Anterior cingulate cortex (tissue), 58 donors: ENCODE measurements at regions not wholly inside any gene's neighbourhood (a gene's known extent, or its start where the extent isn't known, plus 50 kb on each side); places are given as distances from the start of the nearest gene placed in this dataset.
"Not testable (repeated sequence)": the region's sequence is repeated elsewhere in the genome, so short reads cannot be mapped to it uniquely, and the experiment has no call there.

Experiments used
- DNase-seq, 58 donors: peaks; one replicate each; lab custom pipeline; 2025; lab: John Stamatoyannopoulos, UW

DNA sequence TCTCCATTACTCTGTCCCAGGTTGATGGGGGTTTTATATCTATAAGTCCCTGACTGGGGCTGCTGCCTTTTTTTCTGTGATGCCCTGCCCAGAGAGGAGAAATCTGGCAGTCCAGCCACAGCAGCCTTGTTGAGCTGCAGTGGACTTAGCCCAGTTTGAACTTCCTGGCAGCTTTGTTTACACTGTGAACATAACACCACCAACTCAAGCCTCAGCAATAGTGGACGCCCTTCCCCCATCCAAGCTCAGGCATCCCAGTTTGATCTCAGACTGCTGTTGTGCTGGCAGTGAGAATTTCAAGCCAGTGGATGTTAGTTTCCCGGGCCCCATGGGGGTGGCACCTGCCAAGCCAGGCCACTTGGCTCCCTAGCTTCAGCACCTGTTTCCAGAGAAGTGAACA lies 298.5 kb upstream of the KDM5D start:
- DNase-seq: no peak

DNA sequence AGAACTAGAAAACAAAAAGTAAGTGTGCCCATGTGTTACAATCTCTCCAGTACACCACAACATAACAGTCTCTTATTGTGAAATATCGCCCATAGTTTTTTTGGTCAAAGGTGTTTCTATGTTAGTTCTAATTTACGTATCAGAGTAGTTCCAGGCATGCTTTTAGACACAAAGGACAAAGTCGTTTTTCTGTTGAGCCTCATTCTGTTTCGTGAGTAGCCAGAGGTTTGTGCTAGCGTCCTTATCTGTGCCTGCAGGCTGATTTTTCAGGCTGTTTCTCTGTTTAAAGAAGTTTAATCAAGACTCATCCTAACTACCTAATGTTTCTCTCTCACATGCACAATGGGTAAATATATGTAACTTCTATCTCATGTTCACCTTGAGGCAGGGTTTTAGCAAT lies 281.1 kb upstream of the KDM5D start:
- DNase-seq: no peak

DNA sequence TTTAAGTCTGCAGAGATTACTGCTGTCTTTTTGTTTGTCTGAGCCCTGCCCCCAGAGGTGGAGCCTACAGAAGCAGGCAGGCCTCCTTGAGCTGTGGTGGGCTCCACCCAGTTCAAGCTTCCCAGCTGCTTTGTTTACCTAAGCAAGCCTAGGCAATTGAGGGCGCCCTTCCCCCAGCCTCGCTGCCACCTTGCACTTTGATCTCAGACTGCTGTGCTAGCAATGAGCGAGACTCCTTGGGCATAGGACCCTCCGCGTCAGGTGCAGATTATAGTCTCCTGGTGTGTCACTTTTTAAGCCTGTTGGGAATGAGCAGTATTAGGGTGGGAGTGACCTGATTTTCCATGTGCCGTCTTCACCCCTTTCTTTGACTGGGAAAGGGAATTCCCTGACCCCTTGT lies 248.9 kb upstream of the KDM5D start:
- DNase-seq: not testable (repeated sequence)

DNA sequence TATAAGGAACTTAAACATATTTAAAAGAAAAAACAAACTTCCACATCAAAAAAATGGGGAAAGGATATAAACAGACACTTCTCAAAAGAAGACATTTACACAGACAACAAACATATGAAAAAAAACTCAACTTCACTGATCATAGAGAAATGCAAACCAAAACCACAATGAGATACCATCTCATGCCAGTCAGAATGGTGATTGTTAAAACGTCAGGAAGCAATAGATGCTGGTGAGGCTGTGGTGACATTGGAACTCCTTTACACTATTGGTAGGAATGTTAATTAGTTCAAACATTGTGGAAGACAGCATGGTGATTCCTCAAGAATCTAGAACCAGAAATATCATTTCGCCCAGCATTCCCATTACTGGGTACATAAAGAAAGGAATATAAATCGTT lies 228.5 kb upstream of the KDM5D start:
- no peak for DNase-seq

DNA sequence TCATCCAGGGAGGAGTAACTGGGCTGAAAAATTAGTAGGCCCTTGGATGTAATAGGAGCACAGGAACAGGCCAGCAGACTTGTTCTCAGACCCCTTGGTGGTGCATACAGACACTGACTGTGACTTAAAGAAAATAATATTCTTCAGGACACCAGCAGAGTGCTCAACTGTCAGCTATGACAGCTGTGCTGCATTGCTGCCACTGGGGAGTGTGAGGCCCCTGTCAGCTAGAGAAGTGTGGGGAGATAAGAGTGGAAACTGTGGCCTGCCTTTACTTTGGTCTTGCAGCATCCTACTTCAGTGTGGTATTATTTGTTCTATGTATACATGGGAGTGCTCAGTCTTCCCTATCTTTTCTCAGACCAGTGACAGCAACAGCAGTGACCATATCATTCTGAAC lies 203.2 kb upstream of the KDM5D start:
- no peak for DNase-seq

DNA sequence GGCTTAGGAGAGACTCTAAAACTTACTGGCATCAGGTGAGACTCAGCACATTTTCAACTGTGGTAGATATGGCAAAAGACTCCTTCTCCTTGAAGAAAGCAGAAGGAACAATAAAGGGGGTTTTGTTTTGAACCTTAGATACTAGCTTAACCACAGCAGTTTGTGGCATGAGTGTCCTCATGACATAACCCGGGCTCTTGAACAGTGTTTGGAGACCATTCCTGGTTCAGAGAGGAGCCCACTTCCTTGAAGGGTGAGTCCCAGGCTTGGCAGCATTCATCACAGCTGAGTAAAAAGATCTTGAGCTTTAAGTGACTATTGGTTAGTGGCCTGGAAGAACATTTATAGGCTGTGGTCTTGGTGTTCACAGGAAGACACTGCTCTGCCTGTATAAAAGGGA lies 154.5 kb upstream of the KDM5D start:
- no peak for DNase-seq

DNA sequence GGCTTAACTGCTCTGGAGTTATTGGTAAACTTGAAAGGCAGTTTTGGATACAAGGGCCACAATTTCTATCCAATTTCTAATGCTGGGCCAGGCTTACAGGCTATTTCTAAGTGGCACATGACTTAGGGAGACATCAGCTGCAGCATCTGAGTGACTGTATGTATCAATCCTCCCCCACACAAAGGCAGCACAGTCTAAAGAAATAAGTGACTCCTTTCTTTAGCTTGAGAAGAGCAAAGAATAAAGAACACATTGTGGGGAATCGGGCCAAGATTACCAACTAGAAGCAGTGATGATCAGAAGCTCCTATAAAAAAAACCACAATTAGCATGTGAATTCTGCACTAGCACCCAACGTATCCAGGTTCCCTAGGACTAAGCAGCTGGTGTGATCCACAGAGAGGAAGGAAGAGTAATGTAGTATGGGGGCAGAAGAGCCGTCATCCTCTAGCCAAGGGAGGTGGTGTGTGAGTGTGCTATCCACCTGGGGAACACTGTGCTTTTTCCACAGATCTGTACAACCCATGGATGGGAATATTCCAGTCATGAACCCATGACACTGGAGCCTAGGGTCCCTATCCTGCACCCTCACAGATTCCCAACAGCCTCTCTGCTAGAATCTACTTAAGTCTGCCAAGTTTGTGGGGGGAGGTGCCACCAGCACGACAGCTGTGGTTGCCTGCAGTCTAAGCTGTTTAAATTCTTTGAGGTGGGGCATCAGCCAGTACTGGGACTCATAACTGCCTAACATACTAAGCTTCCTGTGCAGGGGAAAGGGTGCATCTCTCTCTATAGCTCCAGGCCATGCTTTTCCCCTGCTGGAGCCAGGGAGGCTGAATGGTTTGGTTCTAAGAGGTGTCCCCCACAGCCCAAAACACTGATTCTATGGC lies 147.8 kb upstream of the KDM5D start:
- peak in 25 of 58 donors; percentile 0 to 48 (median 1) for DNase-seq

DNA sequence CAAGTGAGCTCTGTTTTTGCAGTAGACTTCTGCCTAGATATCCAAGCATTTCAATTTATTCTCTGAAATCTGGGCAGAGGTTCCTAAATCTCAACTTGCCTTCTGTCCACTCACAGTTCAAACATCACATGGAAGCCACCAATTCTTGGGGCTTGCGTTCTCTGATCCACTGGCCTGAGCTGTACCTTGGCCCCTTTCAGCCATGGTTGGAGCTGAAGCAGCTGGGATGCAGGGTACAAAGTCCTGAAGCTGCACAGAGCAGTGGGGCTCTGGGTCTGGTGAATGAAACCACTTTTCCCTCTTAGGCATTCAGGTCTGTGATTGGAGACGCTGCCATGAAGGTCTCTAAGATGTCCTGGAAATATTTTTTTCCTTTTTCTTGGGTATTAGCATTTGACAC lies 137.6 kb upstream of the KDM5D start:
- no peak for DNase-seq

DNA sequence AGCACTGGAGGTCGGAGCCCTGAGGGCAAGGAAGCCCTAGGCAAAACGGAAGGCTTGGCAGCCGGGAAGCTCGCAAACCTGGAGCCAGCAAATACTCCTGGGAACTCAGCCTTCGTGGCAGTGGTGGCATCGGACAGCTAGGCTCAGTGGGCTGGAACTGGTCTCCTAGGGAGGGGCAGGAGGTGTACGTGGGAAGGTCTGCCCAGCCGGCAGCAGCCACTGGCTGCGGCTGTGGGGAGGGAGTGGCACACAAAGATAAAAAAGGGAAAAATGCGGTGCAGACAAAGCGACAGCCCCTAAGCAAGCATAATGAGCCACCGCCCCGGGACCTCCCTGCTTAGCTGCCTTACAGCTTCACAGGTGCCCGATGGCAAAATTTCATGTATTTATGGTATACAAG lies 125.2 kb upstream of the KDM5D start:
- DNase-seq: no peak

DNA sequence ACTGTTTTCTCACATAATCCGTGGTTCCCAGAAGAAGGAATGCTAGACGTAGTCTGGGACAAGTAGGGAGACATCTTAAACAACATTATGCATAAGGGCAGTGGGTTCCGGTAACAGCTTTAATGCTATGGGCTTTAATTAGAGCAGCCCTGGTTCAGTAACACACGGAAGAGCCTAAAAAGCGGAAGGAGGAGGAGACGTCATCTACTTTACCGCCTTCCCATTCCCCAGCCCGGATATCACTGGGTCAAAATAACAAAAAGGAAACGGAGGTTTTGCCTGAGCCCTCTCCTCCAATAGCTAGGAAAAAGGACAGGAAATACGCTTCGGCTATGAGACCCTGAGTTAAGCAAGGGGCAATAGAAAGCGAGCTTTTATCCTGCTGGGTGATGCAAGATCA lies 124.8 kb upstream of the KDM5D start:
- DNase-seq: no peak

DNA sequence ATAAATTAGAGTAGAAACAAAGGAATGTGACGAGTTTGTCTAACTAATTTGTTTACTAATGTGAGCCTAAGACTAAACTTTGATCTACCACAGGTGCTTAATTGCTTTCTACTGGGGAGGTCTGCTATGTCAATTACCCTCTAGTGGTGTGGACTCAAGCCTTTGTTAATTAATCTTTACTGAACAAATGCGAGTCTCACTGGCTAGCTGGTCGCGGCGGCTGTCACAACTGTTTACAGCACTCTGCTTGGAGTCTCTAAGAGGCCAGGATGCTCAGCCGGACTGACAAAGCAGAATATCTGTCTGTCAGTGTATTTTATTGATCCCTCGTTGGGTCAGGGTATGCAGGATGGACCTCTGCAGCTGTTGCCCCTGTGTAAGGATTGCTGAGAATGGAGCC lies 124.1 kb upstream of the KDM5D start:
- no peak for DNase-seq

DNA sequence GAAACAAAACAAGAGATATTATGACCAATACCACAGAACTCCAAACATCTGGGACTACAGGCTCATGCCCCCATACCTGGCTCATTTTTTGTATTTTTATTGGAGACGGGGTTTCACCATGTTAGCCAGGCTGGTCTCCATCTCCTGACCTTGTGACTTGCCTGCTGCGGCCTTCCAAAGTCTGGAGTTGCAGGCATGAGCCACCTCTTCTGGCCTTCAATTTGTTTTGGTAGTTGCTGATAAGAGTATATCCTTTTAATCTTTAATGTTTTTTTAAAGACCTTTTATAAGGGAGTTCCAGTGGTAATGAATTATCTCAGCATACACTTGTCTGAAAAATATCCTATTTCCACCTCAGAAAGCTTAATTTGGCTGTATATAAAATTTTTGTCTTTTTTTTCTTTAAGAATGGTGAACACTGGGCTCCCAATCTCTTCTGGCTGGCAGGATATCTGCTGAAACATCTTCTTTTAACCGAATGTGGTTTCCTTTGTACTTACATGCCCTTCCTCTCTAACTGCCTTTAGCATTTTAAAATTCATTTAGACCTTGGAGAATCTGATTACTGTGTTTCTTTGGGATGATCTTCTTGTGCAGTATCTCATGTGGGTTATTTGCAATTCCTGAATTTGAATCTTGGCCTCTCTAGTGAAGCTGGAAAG lies 112.1 kb upstream of the KDM5D start:
- DNase-seq: no peak

DNA sequence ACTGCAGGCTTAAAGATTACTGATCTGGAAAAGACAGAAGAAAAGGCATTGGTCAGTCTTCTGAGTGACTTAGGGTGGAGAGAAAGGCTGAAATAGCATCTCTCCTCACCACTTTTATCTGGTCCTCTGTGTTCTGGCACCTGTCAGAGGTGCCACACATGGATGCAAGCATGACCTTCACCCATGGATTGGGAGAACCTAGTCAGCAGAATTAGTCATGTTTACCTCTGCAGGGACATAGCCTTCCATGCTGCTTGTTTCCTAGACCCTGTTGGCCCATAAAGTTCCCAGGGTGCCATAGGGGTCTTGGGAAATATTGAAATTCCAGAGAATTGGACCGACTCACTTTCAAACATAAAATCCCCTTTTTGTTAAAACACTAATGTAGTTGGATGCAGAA lies 98.4 kb upstream of the KDM5D start:
- no peak for DNase-seq

DNA sequence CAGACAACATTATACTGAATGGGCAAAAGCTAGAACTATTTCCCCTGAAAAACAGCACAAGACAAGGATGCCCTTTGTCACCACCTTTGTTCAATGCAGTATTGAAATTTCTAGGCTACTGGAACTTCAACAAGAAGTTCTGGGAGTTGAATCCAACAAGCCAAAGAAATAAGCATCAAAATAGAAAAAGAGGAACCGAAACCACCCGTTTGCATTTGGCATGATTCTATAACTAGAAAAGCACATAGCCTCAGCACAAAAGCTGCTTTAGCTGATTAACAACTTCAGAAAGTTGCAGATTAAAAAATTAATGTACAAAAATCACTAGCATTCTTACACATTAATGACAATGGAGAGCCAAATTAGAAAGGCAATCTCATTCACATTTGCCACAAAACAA lies 79.6 kb upstream of the KDM5D start:
- no peak for DNase-seq

DNA sequence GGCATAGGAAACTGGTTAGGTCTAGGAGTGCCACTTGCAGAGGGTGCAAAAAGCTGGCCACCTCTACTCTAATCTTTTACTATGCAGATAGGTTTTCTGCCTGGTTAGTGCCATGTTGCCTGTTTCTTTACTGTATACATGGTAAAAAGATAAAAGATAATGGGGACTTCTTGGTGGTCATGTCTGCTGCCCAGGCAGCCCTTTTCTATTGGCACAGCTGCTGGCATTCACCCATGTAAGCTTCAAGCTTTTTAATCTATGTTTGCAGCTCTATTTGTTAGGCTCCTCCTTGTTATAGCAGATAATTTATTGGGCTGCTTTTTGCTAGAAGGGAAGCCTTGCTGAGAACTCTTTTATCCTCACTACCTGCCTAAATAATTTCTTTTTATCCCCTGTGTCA lies 74.0 kb upstream of the KDM5D start:
- no peak for DNase-seq

DNA sequence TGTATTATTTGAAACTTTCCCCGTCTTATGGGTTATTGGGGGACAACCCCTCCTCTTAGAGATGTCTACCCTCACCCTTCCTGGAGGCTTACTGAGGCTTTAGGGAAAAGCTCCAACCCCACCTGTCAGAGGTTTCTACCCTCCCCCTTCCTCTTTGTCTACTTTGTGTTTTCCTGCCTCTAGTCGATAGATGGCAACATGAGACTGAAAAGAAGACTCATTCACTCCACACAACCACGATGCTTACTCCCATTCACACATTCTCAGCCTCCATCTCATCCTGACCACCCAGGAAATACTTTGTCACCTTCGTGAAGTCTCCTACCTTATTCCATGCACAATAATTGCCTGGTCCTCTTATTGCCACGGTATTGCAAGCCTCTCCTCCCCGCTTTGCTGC lies 72.4 kb upstream of the KDM5D start:
- no peak for DNase-seq

DNA sequence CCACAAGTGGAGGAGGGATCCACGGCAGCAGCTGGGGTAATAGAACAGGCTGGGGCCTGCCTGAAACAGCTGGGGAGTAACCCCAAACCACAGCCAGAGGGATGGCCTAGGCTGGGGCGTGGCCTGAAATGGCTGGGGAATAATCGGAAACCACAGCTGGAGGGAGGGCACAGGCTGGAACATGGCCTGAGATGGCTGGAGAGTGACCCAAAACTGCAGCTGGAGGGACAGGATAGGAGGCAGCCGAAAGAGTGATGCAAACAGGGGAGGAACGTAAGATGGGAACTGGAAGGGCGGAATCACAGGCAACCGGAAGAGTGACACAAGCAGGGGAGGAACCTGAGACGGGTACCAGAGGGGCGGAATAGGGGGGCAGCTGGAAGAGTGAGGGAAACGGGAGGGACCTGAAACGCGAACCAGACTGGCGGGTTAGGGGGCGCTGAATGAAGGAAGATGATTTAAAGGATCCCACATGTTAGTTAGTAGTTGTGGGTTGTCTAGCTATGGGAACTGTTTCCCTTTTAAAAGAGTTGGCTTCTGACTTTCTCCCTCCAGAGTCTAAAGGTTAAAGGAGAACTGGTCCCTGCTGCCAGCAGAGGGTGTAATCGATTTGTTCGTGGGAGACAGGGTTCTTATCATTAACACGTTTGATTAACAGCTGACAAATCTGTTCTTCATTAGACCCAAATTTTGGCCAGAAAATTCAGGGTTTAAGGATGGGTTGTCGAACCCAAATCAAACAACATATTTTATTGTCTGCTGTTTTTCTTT lies 71.7 kb upstream of the KDM5D start:
- DNase-seq: no peak
